EH (cell line): ENCODE measurements at regions not wholly inside any gene's neighbourhood (a gene's known extent, or its start where the extent isn't known, plus 50 kb on each side); places are given as distances from the start of the nearest gene placed in this dataset.

Experiments used
- DNase-seq: peaks from one replicate; pipeline ENCODE4 v3.0.0-alpha.2; 2015; ENCODE audit warnings: low read depth

DNA sequence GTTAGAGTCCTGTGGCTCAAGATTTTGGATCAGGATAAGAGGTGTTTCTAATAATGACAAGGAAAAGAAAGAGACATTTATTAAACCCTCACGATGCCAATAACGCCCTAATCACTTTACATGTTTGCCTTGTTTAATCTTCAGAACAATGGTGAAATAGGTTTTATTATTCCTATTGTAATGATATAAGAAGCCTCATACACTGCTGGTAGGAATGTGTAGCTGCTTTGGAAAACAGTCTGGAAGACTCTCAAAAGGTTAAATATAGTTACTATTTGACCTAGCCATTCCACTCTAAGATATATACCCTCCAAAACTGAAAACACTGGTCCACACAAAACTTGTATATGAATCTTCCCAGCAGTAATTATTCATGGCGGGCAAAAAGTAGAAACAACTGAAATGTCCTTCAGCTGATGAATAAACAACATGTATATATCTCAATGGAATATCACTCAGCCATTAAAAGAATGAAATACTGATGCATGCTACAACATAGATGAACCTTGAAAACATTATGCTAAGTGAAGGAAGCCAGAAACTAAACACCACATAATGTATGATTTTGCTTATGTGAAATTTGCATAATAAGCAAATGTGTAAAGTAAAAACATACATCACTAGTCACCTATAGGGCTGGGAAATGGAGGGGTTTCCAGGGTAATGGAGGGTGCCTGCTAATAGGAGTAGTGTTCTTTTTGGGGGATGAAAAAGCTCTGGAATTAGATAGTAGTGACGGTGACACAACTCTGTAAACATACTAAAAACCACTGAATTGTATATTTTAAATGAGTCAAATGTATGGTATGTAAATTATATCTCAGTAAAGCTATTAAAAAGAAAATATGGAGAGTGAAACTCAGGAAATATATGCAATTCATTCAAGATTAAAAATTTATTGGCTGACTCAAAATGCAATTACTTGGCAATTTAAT lies 76.9 kb upstream of the ANK3 start:
- peak; percentile 71 for DNase-seq

DNA sequence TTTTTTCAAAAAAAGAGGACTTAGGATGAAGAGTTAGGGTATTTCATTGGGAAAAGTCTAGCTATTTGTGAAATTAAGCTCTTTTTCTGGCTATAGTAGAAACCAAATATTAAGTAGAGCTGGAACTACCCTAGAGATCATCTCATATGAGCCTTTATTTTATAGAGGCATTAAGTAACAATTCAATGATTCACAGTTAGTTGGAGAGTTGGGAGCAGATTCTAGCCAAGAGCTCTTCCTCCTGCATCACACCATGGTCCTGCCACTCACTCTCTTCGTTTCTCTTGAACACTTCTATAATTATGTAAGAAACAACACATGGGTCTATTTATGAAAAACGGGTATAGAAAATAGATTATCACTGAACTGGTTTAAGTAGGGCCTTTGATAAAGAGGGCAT lies 76.1 kb upstream of the ANK3 start:
- DNase-seq, result peak; percentile 65

DNA sequence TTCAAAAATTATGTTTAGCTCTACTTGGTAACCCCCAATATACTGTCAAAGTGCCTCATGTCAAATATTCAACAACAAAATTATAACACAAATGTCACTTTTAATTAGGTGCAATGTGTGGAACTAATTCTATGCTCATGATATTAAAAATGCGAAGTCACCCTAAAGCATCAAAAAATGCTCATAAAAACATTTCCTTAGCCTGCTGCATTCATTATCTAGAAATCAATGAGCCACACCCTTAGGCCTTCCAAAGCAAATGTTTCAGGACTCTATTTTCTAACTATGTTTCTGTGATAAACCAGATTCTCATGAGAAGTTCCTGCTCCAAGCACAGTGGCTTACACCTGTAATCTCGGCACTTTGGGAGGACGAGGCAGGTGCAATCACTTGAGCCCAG lies 75.0 kb upstream of the ANK3 start:
- no peak for DNase-seq

DNA sequence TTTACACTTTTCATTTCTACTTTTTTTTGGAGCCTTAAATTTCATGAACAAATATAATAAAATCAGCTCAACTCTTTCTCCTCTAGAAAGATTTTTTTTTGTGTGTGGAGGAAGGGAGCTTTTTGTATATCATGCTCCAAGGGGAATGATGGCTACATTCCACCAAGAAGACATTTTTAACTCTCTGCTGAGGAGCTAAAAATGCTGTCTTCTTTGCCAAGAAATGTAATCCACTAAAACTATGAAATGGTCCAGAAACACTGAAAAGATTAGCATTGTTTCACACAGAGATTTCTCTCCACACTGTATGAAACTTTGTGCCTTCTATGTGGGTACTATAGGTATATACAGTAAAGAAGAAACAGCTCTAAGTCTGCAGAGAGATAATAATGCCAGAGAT lies 74.1 kb upstream of the ANK3 start:
- peak; percentile 54 for DNase-seq

DNA sequence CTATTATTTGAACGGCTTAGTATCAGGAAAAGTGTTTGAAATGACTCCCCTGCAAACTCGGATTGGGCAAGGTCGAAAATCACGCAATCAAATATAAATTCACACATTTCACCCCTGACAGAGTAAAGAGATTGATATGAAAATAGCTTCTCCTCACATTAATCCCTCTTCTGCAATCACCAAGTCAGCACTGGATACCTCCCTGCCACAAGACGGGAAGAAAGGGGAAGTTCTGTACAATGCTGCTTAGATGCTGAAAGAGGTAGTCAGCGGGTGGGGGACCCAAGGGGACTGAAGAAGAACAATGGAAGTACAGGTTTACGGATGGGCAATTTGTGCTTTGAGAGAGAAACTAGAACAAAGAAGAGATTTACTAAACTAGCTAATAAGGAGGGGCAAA lies 72.0 kb upstream of the ANK3 start:
- no peak for DNase-seq

DNA sequence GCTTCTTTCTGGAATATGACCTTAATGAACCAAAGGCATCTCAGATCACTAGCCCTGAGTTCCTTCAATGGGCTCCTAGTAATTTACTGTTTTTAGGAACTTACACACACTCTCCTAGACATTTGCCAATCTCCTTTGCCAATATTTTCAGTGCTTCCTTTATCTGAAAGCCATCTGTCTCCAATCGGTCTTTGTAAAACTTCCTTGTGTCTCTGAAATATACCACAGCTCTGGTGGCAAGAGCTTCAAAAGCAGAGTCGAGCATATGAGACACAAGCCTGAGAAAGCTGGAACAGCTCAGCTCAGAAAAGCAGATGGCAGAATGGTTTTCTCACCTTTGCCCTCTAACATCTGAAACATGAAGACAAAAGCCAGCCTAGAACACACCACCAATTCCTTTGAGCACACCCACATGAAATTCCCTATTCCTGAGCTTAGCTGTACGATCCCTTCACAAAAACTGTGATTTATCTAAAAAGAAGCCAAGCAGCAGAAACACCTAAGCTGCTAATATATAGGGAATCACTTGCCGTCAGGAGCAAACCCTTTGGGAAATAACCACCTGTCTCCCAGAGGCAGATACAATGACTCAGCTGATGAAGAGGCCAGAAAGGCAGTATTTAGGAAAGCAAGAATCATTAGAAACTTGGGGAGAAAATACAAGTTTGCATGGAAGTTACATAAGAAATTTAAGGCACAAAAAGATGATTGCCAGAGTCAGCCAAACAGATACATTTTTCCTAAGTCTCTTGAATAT lies 70.2 kb upstream of the ANK3 start:
- no peak for DNase-seq

DNA sequence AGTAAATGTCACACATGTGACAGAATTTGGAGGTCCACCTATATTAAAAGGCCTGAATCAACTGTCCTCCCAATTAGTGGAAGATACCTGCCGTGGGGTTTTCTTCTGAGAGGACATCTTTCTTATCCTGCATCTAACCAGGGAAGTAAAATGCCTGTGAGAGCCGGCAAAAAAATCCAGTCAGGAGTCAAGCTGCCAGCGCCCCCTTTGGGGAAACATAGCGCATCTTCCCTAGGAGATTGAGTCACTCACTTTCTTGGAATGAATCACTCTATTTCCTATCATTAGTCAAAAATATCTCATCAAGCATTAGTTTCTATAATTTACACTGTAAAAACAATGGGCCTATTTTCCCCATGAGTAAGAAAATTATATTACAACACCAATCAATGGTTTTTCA lies 66.4 kb upstream of the ANK3 start:
- peak; percentile 65 for DNase-seq

DNA sequence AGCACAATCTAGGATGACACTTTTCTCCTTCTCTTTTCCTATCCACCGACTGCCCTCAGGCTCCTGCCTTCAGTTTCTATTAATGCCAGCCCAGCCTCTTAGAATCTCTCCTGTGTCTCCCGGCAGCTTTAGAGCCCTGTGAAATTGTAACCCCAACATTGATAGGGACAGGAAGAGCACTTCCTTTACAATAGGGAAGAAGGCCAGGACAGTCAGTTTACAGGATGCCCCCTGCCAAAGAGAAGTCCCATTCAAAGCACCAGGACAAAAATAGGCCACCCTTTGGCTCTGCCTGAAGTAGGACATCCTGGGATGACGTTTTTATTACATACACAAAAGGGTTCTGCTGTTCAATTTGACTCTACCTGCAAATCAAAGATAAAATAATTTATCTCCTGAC lies 64.7 kb upstream of the ANK3 start:
- no peak for DNase-seq

DNA sequence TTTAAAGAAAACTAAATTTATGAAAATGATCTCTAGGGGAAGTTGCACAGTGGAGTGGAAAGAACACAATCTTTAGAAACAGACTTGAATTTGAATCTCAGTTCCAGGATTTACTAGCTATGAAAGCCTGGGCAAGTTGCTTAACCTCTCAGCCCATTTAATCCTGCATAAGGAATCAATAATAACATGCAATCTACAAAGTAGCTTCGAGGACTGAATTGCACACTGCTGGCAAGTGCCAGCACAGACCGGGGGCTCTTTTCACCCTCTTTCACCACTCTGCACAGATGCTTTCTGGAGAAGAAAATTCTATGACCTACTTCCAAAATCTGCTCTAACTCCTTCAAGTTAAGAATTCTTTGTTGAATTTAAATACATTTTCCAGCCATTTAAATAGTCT lies 63.4 kb upstream of the ANK3 start:
- no peak for DNase-seq

DNA sequence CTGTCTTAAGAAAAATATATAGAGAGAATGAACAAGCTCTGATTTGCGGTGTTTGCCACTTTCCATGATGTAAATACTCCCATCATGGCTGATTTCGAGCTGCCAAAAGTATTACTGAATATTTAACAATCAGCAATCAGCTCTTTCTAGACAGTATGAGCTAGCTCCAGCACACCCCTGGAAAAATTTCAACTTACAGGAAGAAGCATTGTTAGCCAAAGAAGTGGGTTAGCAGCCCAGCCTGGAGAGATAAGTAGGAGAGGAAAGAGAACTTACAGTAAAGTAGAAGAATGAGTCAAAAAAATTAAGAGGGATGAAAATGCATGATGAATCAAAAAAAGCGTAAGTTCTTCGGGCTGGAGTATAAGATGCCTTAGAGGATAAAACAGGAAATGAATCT lies 60.6 kb upstream of the ANK3 start:
- DNase-seq, result no peak

DNA sequence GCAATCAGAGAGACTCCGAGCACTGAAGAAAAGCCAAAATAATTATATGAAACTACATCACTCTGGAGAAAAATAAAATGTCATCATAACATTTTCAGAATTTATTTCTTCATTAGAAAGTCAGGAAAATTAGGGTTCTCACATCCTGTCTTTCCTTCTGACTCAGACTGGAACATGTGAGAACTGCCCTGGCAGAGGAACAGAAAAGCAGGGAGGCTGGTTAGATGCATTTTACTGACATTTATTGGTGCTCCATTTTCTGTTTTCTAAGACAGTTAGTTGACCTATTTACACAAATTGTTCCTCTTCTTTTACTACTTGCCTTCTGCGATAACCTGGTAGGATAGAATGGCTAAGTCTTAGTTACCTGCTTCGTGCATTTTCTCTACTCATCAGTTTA lies 58.6 kb upstream of the ANK3 start:
- no peak for DNase-seq

DNA sequence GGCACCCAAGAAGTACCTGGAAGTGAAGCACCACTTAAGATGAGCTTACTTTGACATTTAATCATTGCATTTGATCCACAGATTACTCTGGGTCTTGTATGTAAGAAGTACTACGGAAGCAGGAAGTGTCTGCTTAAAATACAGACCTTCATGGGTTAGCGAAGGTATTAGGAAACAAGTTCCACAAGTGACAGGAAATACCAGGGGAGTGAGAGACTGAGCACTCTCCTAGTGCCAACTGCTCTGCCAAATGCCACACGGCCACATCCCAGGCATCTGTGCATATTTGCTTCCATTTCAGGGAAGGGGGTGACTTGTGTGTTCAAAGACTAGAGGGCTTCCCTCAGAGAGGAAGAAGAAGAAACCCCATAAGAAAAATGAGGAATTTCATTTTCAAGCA lies 57.2 kb upstream of the ANK3 start:
- peak; percentile 62 for DNase-seq

DNA sequence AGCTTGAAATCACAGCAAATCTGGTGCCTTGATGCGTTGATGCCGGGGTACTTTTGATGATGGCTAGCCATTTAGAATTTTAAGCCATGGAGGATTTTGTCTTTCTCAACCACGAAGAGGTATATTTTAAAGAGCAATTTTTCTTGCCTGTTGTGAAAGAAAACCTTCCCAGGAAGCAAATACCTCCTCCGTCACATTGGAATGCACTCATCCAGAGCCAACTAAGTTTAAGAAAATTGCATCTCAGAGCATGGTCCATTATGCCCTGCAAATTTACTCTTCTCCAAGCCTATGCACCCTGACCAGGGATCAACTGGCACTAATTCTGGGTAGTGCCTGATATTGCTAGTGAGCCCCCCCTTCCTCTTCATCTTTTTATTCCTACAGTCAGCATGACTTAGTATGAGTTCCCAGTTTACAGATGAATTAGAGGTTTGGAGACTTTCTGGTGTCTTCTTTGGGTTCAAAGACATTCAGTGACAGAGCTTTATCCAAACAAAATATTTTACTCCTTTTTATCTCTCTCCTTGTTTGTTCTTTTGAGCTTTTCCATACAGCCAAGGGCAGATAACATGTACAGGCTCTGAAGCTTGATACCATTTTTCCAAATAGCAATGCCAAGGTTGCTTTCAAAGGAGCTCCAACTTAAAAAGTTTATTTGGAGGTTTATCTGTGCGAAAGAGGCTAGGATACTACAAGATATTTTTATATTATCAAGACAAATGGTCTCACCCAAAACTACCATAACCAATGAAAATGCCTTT lies 56.6 kb upstream of the ANK3 start:
- peak; percentile 36 for DNase-seq

DNA sequence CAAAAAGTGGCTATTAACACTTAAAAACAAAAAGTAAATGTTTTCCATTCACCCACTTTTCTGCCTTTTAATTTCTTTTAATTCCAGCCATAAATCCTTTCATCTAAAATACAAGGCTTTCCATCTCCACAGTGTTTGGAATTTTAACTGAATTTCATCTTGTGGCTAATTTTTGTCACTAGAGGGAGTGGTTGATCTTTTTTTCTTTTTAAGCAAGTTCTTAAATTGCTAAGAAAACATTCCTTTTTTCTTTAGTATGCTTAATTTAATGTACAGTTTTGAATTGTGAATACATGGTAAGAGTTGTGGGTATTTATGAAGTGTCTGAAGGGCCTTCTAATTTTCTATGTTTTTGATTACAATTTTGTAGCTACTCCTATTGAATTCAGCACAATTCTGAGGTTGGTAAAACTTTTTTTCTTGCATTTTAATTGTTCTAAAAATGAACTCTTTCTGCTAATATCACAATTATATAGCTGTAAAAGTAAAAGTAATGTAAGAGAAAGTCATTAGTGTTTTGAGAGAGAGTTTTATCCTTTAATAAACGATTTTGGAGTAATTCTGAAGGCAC lies 54.9 kb upstream of the ANK3 start:
- peak; percentile 54 for DNase-seq

DNA sequence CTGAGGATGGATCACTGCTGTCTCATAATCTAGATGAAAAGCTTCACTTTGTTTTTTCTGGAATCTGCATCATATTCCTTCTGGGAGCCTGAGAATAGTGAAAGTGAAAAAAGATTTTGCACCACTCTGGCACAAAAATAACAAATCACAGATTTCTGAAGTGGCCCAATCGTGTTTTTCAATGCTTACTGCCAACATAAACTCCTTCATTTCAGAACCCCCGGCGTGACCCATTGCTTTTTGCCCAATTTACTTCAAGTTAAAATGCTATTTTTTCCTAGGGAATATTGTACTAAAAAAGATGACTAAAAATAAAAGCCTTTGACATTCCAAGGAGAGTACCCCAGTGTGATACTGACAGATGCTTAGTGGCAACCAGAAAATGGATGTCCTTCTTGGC lies 53.7 kb upstream of the ANK3 start:
- DNase-seq, result no peak

DNA sequence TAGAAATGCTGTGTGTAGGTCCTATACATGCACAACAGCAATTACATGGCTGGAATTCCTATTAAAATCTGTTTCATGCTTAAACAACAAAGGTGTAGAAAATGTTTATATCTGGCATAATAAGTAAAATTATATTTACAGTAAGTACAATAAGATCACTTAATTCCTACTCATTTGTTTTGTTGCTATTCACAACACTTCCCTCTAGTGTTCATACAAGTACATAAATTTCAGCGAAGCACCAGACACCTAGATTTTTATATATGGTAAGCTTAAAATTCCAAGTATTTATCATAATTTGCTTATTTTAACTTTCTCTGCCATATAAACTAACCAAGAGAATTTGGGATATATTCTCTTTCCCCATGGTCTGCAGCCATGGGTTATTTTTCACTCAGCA lies 51.8 kb upstream of the ANK3 start:
- no peak for DNase-seq

DNA sequence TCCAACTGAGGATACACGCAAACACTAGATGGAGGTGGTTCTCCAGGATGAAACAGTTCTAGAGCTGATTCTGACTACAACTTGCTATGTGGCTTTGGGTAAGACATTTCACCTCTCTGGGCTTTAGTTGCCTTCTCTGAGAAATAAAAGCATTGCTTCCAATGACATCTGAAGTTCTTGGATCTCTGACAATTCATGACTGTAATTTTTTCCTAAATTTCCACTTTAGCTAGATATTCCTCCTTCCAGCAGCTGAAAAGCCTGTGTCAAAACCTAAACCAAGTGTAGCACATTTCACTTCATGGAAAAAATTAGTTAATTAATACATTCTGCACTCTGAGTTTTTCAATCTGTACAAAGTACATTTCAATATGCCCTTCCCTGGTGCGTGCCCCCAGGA lies 50.0 kb upstream of the ANK3 start:
- no peak for DNase-seq
